HepG2 (cell line): ENCODE measurements at regions not wholly inside any gene's neighbourhood (a gene's known extent, or its start where the extent isn't known, plus 50 kb on each side); places are given as distances from the start of the nearest gene placed in this dataset.

Experiments used
- ATAC-seq: fragments of 200-7000 bp; cut with Tn5 transposase; 3 replicates; pipeline ENCODE4 v1.9.1; 2020; ENCODE audit warnings: mild to moderate bottlenecking, moderate library complexity
- BruUV-seq: library from RNA; stranded (reverse); fragments of 400-500 nt; replicated peaks from 2 replicates; lab custom pipeline; 2021; lab: Mats Ljungman, UMichigan
- CTCF ChIA-PET: fragments of 300-600 bp; formaldehyde crosslinking; extraction: SDS; loops from one replicate; lab custom pipeline; 2021; ENCODE audit warnings: low total read pairs, inconsistent platforms, low intra/inter-chr PET ratio; lab: Yijun Ruan, JAX
- POLR2A ChIA-PET: fragments of 350-600 bp; sonication (Branson Sonifier 250); formaldehyde crosslinking; loops from one replicate; lab custom pipeline; 2020; ENCODE audit warnings: antibody characterized with exemption, inconsistent platforms; lab: Yijun Ruan, JAX
- DNase-seq: peaks from one replicate; pipeline ENCODE4 v3.0.0-alpha.2; 2015; ENCODE audit warnings: low spot score
- FAIRE-seq: peaks from 3 replicates; lab custom pipeline; 2011; peaks lifted over from hg19 to GRCh38; lab: Jason Lieb, UNC
- H2AFZ ChIP-seq: one replicate; pipeline ENCODE4 v1.6.1; 2011; ENCODE audit warnings: low read length, inconsistent platforms
- H3K27ac ChIP-seq: fragments of 300-600 bp; 3 replicates; pipeline ENCODE4 v1.8.0; 2011; ENCODE audit warnings: mixed run types, mild to moderate bottlenecking, mixed read lengths, low read length, inconsistent platforms; ENCODE audit not compliant: insufficient read depth; ENCODE audit errors: extremely low read length
- H3K27me3 ChIP-seq, 2 experiments: fragments of 200-600 bp in 1 of 2; 2 replicates in 1 of 2; 3 replicates in 1 of 2; pipeline versions ENCODE4 v1.6.0 to v1.8.0; 2011; ENCODE audit warnings: low read length in 2 of 2, mild to moderate bottlenecking in 2 of 2, moderate library complexity in 2 of 2, inconsistent platforms in 1 of 2; ENCODE audit not compliant: insufficient read depth in 2 of 2, control insufficient read depth in 1 of 2
- H3K36me3 ChIP-seq, 2 experiments: fragments of 200-600 bp in 1 of 2; replicated peaks in 1 of 2; 2 replicates in 1 of 2; 3 replicates in 1 of 2; pipeline versions ENCODE4 v1.5.1 to v1.8.0; 2011; ENCODE audit warnings: low read length in 2 of 2, inconsistent platforms in 1 of 2; ENCODE audit not compliant: insufficient read depth in 2 of 2, control insufficient read depth in 1 of 2
- H3K4me1 ChIP-seq: 2 replicates; pipeline ENCODE4 v1.5.1; 2012; ENCODE audit warnings: low read length, inconsistent platforms; ENCODE audit not compliant: insufficient read depth
- H3K4me2 ChIP-seq: 2 replicates; pipeline ENCODE4 v1.6.0; 2011; ENCODE audit warnings: low read depth, low read length, inconsistent platforms
- H3K4me3 ChIP-seq, 3 experiments: fragments of 200-600 bp in 1 of 3; sonication (generic), shearing (Covaris generic) in 1 of 3; replicated peaks in 1 of 3; 2 replicates each; pipeline ENCODE4 v1.5.1; 2011 to 2016; ENCODE audit warnings: low read length in 3 of 3, inconsistent platforms in 2 of 3, low read depth in 2 of 3, mild to moderate bottlenecking in 2 of 3, control low read depth in 1 of 3, mixed read lengths in 1 of 3; ENCODE audit not compliant: insufficient read depth in 1 of 3
- H3K79me2 ChIP-seq: one replicate; pipeline ENCODE4 v1.6.1; 2011; ENCODE audit warnings: low read length, inconsistent platforms; ENCODE audit not compliant: insufficient read depth
- H3K9ac ChIP-seq: 2 replicates; pipeline ENCODE4 v1.6.0; 2011; ENCODE audit warnings: mild to moderate bottlenecking, low read depth, low read length, inconsistent platforms; ENCODE audit not compliant: insufficient read depth
- H3K9me3 ChIP-seq: 2 replicates; pipeline ENCODE4 v1.5.1; 2012; ENCODE audit warnings: mild to moderate bottlenecking, low read length
- H4K20me1 ChIP-seq: 2 replicates; pipeline ENCODE4 v1.6.0; 2011; ENCODE audit warnings: inconsistent platforms, mild to moderate bottlenecking, low read length, moderate library complexity; ENCODE audit not compliant: insufficient read depth
- AHR ChIP-seq: IDR thresholded peaks from 2 replicates; pipeline ENCODE4 v1.6.1; 2018; ENCODE audit warnings: missing genetic modification reagents, missing compliant biosample characterization
- ATF2 ChIP-seq: sonication (generic); formaldehyde crosslinking; IDR thresholded peaks from 2 replicates; pipeline ENCODE4 v1.4.0; 2020; ENCODE audit warnings: missing genetic modification reagents
- FOXA1 ChIP-seq, 2 experiments: fragments of 450-650 bp in 1 of 2; sonication (generic) in 1 of 2; formaldehyde crosslinking in 1 of 2; IDR thresholded peaks; 2 replicates each; pipeline versions ENCODE4 v1.4.0 to v1.6.1; 2016 to 2020; ENCODE audit warnings: missing genetic modification reagents in 1 of 2
- HOXD1 ChIP-seq: sonication (generic); formaldehyde crosslinking; IDR thresholded peaks from 2 replicates; pipeline ENCODE4 v1.5.0; 2020; ENCODE audit warnings: missing genetic modification reagents
- ZBTB7A ChIP-seq: sonication (generic); formaldehyde crosslinking; IDR thresholded peaks from 2 replicates; pipeline ENCODE4 v1.8.0; 2022; ENCODE audit warnings: mild to moderate bottlenecking, missing genetic modification reagents
- ZNF407 ChIP-seq: sonication (generic); formaldehyde crosslinking; IDR thresholded peaks from one replicate; pipeline ENCODE4 v1.5.1; 2020; ENCODE audit warnings: mild to moderate bottlenecking, missing genetic modification reagents; ENCODE audit errors: not compliant biosample characterization
- ZSCAN25 ChIP-seq: sonication (generic); formaldehyde crosslinking; IDR thresholded peaks from 2 replicates; pipeline ENCODE4 v1.8.0; 2022; ENCODE audit warnings: mild to moderate bottlenecking, missing genetic modification reagents
- WGBS: methylation state at CpG from one replicate; pipeline ENCODE4 v1.1.6; 2017; ENCODE audit warnings: low lambda C conversion rate; 5-methylcytosine and 5-hydroxymethylcytosine counted together
- in situ Hi-C: cut with HindIII; loops from 2 replicates; pipeline ENCODE4 v1.10.0; 2017; ENCODE audit warnings: low pct_unique_long_range_greater_than_20kb; ENCODE audit not compliant: extremely low pct_ligation_motif_present
- intact Hi-C: fragments of 100-400 bp; cut with micrococcal nuclease; formaldehyde crosslinking; loops from one replicate; pipeline ENCODE4 v1.10.0; 2022; ENCODE audit not compliant: unreplicated experiment
- TF ChIP-seq, protein P1 (sequence below): sonication (generic); formaldehyde crosslinking; IDR thresholded peaks from 2 replicates; pipeline ENCODE4 v1.4.0; 2020; ENCODE audit warnings: missing genetic modification reagents

DNA sequence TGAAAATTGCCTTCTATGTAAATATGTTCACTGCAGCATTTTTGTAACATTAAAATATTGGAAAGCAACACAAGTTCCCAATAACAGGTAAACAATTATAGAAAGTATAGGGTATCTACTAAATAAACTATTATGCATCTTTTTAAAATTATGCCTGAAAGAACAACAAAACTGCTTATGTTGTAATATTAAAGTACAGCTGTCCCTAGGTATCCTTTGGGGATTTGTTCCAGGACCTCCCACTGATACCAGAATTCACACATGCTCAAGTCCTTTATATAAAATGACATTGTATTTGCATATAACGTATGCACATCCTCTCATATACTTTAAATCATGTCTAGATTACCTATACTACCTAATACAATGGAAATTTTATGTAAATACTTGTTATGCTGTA is 121.8 kb upstream of the TNFSF4 start:
- CTCF ChIA-PET = no interaction called here
- no TSS peak for BruUV-seq
- FAIRE-seq = no peak

More for the DNA sequence above, 121.8 kb upstream of the TNFSF4 start:
- Histone ChIP-seq H3K9me3 (no peaks in the 10 kb centered on the region), H3K79me2 (no peaks in the 10 kb centered on the region), H3K36me3 (no peaks in the 10 kb centered on the region), H3K27ac (no peak overlapping the region), H3K4me2 (no peak overlapping the region), H3K27me3 (no peaks in the 10 kb centered on the region), H3K9ac (no peak overlapping the region), H3K4me1 (no peaks in the 10 kb centered on the region), H2AFZ (no peak overlapping the region), H3K4me3 (no peak overlapping the region), H4K20me1 (no peaks in the 10 kb centered on the region)
- POLR2A ChIA-PET = no interaction called here
- in situ Hi-C loops (no loop called here), intact Hi-C loops (no loop called here)
- ATAC-seq (no peak), DNase-seq (no peak)
- 64% methylated on average over 1 of the region's 1 CpG for WGBS
- TF ChIP-seq ZNF407 (CRISPR knock-in tag) = no peak
- no peak for TF ChIP-seq HOXD1 (CRISPR knock-in tag)
- TF ChIP-seq, protein P1, sequence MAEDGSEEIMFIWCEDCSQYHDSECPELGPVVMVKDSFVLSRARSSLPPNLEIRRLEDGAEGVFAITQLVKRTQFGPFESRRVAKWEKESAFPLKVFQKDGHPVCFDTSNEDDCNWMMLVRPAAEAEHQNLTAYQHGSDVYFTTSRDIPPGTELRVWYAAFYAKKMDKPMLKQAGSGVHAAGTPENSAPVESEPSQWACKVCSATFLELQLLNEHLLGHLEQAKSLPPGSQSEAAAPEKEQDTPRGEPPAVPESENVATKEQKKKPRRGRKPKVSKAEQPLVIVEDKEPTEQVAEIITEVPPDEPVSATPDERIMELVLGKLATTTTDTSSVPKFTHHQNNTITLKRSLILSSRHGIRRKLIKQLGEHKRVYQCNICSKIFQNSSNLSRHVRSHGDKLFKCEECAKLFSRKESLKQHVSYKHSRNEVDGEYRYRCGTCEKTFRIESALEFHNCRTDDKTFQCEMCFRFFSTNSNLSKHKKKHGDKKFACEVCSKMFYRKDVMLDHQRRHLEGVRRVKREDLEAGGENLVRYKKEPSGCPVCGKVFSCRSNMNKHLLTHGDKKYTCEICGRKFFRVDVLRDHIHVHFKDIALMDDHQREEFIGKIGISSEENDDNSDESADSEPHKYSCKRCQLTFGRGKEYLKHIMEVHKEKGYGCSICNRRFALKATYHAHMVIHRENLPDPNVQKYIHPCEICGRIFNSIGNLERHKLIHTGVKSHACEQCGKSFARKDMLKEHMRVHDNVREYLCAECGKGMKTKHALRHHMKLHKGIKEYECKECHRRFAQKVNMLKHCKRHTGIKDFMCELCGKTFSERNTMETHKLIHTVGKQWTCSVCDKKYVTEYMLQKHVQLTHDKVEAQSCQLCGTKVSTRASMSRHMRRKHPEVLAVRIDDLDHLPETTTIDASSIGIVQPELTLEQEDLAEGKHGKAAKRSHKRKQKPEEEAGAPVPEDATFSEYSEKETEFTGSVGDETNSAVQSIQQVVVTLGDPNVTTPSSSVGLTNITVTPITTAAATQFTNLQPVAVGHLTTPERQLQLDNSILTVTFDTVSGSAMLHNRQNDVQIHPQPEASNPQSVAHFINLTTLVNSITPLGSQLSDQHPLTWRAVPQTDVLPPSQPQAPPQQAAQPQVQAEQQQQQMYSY = no peak
- TF ChIP-seq ATF2 (CRISPR knock-in tag) = no peak
- TF ChIP-seq ZSCAN25 (CRISPR knock-in tag) = no peak
- TF ChIP-seq FOXA1 (IDR thresholded peaks at IDR 0.05) = no peak
- no peak for TF ChIP-seq FOXA1 (CRISPR knock-in tag; IDR thresholded peaks at IDR 0.05)
- TF ChIP-seq AHR = no peak
- TF ChIP-seq ZBTB7A (CRISPR knock-in tag) = no peak
